Epithelial cell of proximal tubule (primary cell): ENCODE measurements at regions not wholly inside any gene's neighbourhood (a gene's known extent, or its start where the extent isn't known, plus 50 kb on each side); places are given as distances from the start of the nearest gene placed in this dataset.

ENCODE experiments used
- DNase-seq: peaks from one replicate; pipeline ENCODE4 v3.0.0-alpha.2; 2011; ENCODE audit warnings: low read depth
- H3K4me3 ChIP-seq: 2 replicates; pipeline ENCODE4 v1.5.1; 2011; ENCODE audit warnings: low read depth, mild to moderate bottlenecking, low read length
- CTCF ChIP-seq: conservative IDR thresholded peaks from 2 replicates; pipeline ENCODE4 v1.5.1; 2012; ENCODE audit warnings: low read depth, mild to moderate bottlenecking, low read length

DNA sequence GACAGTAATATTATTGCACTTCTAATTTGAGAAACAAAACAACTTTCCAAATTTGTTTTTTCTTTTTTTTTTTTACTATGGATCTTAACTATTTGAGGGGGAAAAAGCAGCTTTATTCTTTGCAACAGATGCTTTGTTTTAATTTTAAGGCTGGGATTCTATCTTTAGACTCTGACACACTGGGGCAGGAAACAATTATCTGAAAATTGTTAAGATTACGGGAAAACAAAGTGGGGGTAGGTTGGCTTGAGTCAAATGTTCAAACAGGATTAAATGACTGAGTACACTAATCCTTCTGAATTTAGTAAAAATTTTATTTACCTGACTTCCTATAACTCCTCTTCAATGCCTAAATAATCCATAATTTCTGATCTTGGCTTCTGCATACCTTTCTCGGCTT is 543.2 kb downstream of the SLITRK6 start:
- no peak for DNase-seq
- no peak for TF ChIP-seq CTCF
- H3K4me3 ChIP-seq, result no peak overlapping the region

DNA sequence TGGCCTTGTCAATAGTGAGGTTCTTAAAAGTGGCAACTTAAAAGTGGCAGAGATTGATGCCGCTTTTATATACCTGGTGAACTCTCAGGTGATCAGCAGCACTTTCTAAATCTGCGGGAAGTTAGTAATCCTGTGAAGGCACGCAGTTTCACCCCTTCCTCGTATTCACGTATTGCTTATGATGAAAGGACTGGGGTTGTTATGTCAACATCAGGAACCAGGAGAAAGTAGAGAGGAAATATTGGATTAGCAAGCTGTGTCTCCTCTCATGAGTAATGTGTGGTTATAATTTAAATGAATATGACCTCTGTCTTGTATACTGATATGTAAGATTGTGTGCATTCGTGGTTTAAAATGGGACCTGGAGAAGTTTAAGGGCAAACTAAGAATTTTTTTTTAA is 544.6 kb downstream of the SLITRK6 start:
- H3K4me3 ChIP-seq, result no peak overlapping the region
- no peak for TF ChIP-seq CTCF
- DNase-seq, result no peak

DNA sequence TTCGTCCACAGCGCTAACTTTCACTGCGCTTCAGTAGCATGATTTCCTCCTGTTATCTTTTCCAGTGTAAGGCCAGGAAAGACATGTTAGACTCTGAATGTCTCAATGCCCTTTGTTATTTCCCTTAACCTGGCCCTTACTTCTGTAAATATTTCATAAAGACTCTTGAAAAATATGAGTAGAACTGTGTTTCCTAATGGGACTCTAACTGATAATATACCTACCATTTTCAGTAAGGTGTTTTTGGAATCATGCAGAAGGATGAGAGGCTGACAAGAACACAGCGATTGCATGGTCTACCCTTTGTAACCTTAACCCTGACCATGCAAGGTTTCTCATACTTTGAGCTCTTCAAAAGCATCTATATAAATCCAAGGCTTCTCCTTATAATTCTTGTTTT is 550.1 kb downstream of the SLITRK6 start:
- no peak overlapping the region for H3K4me3 ChIP-seq
- no peak for DNase-seq
- TF ChIP-seq CTCF, result no peak

DNA sequence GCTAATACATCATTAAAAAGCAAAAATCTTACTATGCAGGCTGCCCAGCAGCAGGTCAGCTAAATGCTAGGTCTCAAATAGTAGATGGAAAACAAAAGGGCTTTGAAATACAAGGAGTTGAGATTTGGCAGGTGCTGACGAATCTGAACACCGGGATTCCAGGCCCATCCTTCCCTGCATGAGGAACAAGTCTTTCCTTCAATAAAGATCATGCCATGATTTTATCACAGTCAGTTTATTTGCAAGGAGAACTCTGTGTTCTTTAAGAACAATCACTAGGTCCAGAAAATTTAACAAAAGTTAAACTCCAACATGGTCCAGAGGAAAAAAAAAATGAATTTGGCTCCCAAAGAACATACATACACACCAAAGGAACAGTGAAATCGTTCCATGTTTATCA is 551.4 kb downstream of the SLITRK6 start:
- TF ChIP-seq CTCF, result no peak
- no peak overlapping the region for H3K4me3 ChIP-seq
- no peak for DNase-seq

DNA sequence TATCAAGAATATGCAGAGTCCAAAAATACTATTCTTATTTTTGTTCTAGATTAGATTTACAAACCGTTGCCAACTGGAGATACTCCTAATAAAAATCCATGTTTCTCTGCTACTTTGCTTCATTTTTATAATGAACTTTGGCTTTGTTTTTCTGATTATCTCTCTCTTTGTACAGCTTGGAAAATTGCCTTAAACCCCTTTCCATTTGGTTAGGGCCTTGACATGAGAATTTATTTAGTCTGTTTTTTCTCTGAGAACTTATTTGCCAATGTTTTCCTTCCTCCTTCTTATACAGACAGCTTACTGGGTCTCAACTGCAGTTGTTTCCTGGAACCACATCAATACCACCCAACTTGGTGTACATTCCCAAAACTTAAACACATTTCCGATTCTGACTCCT is 555.4 kb downstream of the SLITRK6 start:
- H3K4me3 ChIP-seq, result no peak overlapping the region
- no peak for DNase-seq
- no peak for TF ChIP-seq CTCF

DNA sequence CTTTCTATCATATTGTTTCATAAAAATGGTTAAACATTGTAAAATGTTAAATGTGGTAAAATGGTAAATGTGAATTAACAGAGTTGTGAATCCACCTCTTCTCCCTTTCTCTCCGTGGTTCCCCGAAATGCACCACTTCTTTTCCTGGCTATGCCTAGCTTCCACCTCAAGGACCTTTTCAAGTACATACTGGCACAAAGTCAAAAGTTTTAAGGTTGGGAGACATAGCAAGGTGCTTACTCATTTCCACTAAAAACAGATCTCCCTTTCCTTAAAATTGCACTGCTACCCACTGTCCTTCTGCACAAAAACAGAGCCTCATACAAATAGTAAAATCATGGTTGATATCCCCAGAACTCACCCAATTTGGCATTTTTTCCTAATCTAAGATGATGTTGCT is 558.2 kb downstream of the SLITRK6 start:
- TF ChIP-seq CTCF, result no peak
- no peak overlapping the region for H3K4me3 ChIP-seq
- DNase-seq, result no peak

GRCh38 chr13:85236413-85236812 is 562.8 kb downstream of the SLITRK6 start:
- TF ChIP-seq CTCF, result no peak
- H3K4me3 ChIP-seq, result no peak overlapping the region
- DNase-seq, result no peak
